ENCODE measurements at regions not wholly inside any gene's neighbourhood (a gene's known extent, or its start where the extent isn't known, plus 50 kb on each side); places are given as distances from the start of the nearest gene placed in this dataset.

GRCh38 chr12:46472893-46473633, 100.5 kb upstream of the SLC38A2 start:
- Histone ChIP-seq H3K4me3 (ENCODE audit: low read length in 2 of 2) (no peak overlapping the region), H3K27ac (ENCODE audit: low read depth in 1 of 2, low read length in 2 of 2) (peak overlapping the region in 1 of 2 donors; percentile 95), H3K36me3 (ENCODE audit: control insufficient read depth in 1 of 2, insufficient read depth in 2 of 2, low read length in 1 of 2) (no peaks in the 10 kb centered on the region), H3K4me1 (ENCODE audit: control insufficient read depth in 1 of 2, insufficient read depth in 2 of 2, low read length in 2 of 2) (peaks cover 0 to 3% of the 10 kb centered on the region in 2 donors), H3K9me3 (ENCODE audit: control insufficient read depth, low read length) (no peaks in the 10 kb centered on the region), H3K27me3 (ENCODE audit: control insufficient read depth in 1 of 2, insufficient read depth in 2 of 2, low read length in 1 of 2) (no peaks in the 10 kb centered on the region)
- ATAC-seq (ENCODE audit: low FRiP score), result no peak
- intact Hi-C loops (cut with DNase I), result loop anchor here in 1 of 2 donors (5.0 kb wide), 3 partner anchors 91 to 189 kb away; no protein-coding TSS in a partner anchor
- 39 to 45% methylated on average over 4 of the region's 4 CpGs for WGBS, 2 donors
- DNase-seq, result no peak

GRCh38 chr12:46472144-46472705, 99.7 kb upstream of the SLC38A2 start:
- no peaks in the 10 kb centered on the region for H3K9me3 ChIP-seq (ENCODE audit: control insufficient read depth, low read length)
- H3K36me3 ChIP-seq (ENCODE audit: control insufficient read depth in 1 of 2, insufficient read depth in 2 of 2, low read length in 1 of 2), result no peaks in the 10 kb centered on the region
- no peak overlapping the region for H3K4me3 ChIP-seq (ENCODE audit: low read length in 2 of 2)
- no peak overlapping the region for H3K27ac ChIP-seq (ENCODE audit: low read depth in 1 of 2, low read length in 2 of 2)
- intact Hi-C loops (cut with DNase I), result loop anchor here in 1 of 2 donors (5.0 kb wide), 3 partner anchors 90 to 190 kb away; no protein-coding TSS in a partner anchor
- DNase-seq (no peak), ATAC-seq (ENCODE audit: low FRiP score) (no peak)
- 84 to 87% methylated on average over 5 of the region's 5 CpGs for WGBS, 2 donors
- peaks cover 0 to 3% of the 10 kb centered on the region in 2 donors for H3K4me1 ChIP-seq (ENCODE audit: control insufficient read depth in 1 of 2, insufficient read depth in 2 of 2, low read length in 2 of 2)
- H3K27me3 ChIP-seq (ENCODE audit: control insufficient read depth in 1 of 2, insufficient read depth in 2 of 2, low read length in 1 of 2), result no peaks in the 10 kb centered on the region

DNA sequence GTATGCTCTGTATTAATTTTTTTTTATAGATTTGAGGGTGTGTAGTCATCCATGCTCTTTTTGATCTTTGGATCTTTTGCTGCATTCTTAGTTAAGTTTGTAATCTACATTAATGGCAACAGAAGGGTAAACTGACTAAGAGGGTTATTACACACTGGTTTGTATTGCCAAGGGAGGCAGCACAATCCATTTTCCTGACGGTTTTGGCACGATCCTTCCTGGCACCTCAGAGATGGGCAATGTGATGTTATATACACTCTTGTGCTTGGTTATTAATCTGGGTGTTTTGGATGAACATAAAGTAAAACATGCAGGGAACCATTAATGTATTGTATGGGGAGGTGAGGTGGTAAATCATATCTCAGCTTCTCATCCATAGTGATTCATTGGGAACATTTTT, 98.8 kb upstream of the SLC38A2 start:
- Histone ChIP-seq H3K4me1 (ENCODE audit: control insufficient read depth in 1 of 2, insufficient read depth in 2 of 2, low read length in 2 of 2) (peaks cover 0 to 3% of the 10 kb centered on the region in 2 donors), H3K9me3 (ENCODE audit: control insufficient read depth, low read length) (no peaks in the 10 kb centered on the region), H3K27me3 (ENCODE audit: control insufficient read depth in 1 of 2, insufficient read depth in 2 of 2, low read length in 1 of 2) (no peaks in the 10 kb centered on the region), H3K27ac (ENCODE audit: low read depth in 1 of 2, low read length in 2 of 2) (no peak overlapping the region), H3K4me3 (ENCODE audit: low read length in 2 of 2) (no peak overlapping the region), H3K36me3 (ENCODE audit: control insufficient read depth in 1 of 2, insufficient read depth in 2 of 2, low read length in 1 of 2) (no peaks in the 10 kb centered on the region)
- DNase-seq, result no peak
- intact Hi-C loops (cut with DNase I), result loop anchor here in 1 of 2 donors (5.0 kb wide), 3 partner anchors 89 to 191 kb away; no protein-coding TSS in a partner anchor
- ATAC-seq (ENCODE audit: low FRiP score), result no peak
- 36 to 40% methylated on average over 2 of the region's 2 CpGs for WGBS, 2 donors

DNA sequence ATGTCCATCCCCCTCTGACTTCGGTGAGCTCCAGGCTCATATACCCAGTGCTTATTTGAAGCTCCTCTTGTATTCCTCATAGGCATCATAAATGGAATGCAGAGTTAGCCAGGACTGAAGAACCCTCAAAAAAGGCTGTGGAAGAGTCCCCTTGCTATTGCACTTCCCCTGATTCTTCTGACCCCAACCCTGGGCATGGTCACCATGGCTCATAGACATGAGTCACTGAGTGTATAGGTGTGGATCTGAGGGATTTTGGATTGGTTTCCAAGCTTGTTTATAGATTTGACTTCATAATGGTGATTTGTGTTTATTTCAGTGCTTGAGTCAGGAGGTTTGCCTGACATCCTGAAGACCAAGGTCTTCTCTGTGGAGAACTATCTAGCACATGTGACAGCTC, 98.4 kb upstream of the SLC38A2 start:
- Histone ChIP-seq H3K27me3 (ENCODE audit: control insufficient read depth in 1 of 2, insufficient read depth in 2 of 2, low read length in 1 of 2) (no peaks in the 10 kb centered on the region), H3K9me3 (ENCODE audit: control insufficient read depth, low read length) (no peaks in the 10 kb centered on the region), H3K36me3 (ENCODE audit: control insufficient read depth in 1 of 2, insufficient read depth in 2 of 2, low read length in 1 of 2) (no peaks in the 10 kb centered on the region), H3K27ac (ENCODE audit: low read depth in 1 of 2, low read length in 2 of 2) (no peak overlapping the region), H3K4me3 (ENCODE audit: low read length in 2 of 2) (no peak overlapping the region), H3K4me1 (ENCODE audit: control insufficient read depth in 1 of 2, insufficient read depth in 2 of 2, low read length in 2 of 2) (peaks cover 0 to 3% of the 10 kb centered on the region in 2 donors)
- DNase-seq (no peak), ATAC-seq (ENCODE audit: low FRiP score) (no peak)
- WGBS, 2 donors, result 89 to 95% methylated on average over 1 of the region's 1 CpG
- intact Hi-C loops (cut with DNase I), result loop anchor here in 1 of 2 donors (5.0 kb wide), 3 partner anchors 89 to 191 kb away; no protein-coding TSS in a partner anchor

GRCh38 chr12:46470036-46470627, 97.6 kb upstream of the SLC38A2 start:
- DNase-seq (no peak), ATAC-seq (ENCODE audit: low FRiP score) (no peak)
- Histone ChIP-seq H3K9me3 (ENCODE audit: control insufficient read depth, low read length) (no peaks in the 10 kb centered on the region), H3K4me1 (ENCODE audit: control insufficient read depth in 1 of 2, insufficient read depth in 2 of 2, low read length in 2 of 2) (peaks cover 0 to 3% of the 10 kb centered on the region in 2 donors), H3K27me3 (ENCODE audit: control insufficient read depth in 1 of 2, insufficient read depth in 2 of 2, low read length in 1 of 2) (no peaks in the 10 kb centered on the region), H3K27ac (ENCODE audit: low read depth in 1 of 2, low read length in 2 of 2) (no peak overlapping the region), H3K4me3 (ENCODE audit: low read length in 2 of 2) (no peak overlapping the region), H3K36me3 (ENCODE audit: control insufficient read depth in 1 of 2, insufficient read depth in 2 of 2, low read length in 1 of 2) (no peaks in the 10 kb centered on the region)
- 79% methylated on average over 6 of the region's 6 CpGs for WGBS, 2 donors
- intact Hi-C loops (cut with DNase I), result loop anchor here in 1 of 2 donors (5.0 kb wide), 3 partner anchors 88 to 192 kb away; no protein-coding TSS in a partner anchor

DNA sequence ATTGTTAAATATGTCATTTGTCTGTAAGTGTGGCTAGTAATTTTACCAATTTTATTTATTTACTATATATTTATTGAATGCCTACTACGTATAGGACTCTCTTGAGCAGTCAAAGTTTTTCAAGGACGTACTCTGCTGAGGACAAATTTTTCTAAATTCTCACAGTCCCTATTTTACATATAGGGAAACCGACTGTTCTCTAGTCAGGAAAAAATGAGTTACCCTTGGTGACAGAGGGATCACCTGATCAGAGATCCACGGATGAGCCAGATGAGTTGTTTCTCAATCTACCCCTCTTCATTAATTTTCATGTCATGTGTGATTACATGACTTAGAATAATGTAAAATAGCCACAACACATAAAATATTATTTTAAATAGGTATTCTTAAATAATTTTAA, 96.2 kb upstream of the SLC38A2 start:
- no peak overlapping the region for H3K4me3 ChIP-seq (ENCODE audit: low read length in 2 of 2)
- peaks cover 0 to 3% of the 10 kb centered on the region in 2 donors for H3K4me1 ChIP-seq (ENCODE audit: control insufficient read depth in 1 of 2, insufficient read depth in 2 of 2, low read length in 2 of 2)
- intact Hi-C loops (cut with DNase I), result loop anchor here in 1 of 2 donors (5.0 to 10.0 kb wide), 2 partner anchors 82 to 186 kb away; no protein-coding TSS in a partner anchor
- 68 to 70% methylated on average over 4 of the region's 4 CpGs for WGBS, 2 donors
- no peaks in the 10 kb centered on the region for H3K9me3 ChIP-seq (ENCODE audit: control insufficient read depth, low read length)
- no peaks in the 10 kb centered on the region for H3K27me3 ChIP-seq (ENCODE audit: control insufficient read depth in 1 of 2, insufficient read depth in 2 of 2, low read length in 1 of 2)
- H3K27ac ChIP-seq (ENCODE audit: low read depth in 1 of 2, low read length in 2 of 2), result no peak overlapping the region
- no peaks in the 10 kb centered on the region for H3K36me3 ChIP-seq (ENCODE audit: control insufficient read depth in 1 of 2, insufficient read depth in 2 of 2, low read length in 1 of 2)
- ATAC-seq (ENCODE audit: low FRiP score), result no peak
- no peak for DNase-seq

DNA sequence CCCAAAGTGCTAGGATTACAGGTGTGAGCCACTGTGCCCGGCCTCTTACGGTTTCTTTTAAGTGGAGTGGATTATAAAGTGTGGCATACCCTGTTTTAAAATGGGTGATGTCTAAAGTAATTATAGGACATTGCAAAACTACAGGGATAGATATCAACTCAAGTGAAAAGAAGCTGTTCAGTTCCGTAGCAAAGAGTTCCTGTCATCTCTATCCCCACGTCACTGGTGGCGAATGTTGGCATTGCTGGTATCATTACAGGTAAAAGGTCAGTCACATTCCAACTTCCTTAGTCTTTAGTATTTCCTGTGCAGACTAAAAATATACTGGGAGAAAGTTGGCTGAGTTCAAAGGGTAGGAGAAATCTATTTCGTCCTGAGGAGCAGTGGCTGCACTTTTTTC, 95.6 kb upstream of the SLC38A2 start:
- DNase-seq (peak in 1 of 2 donors; percentile 48), ATAC-seq (ENCODE audit: low FRiP score) (no peak)
- intact Hi-C loops (cut with DNase I), result loop anchor here in 1 of 2 donors (5.0 to 10.0 kb wide), 2 partner anchors 81 to 187 kb away; no protein-coding TSS in a partner anchor
- 47 to 51% methylated on average over 6 of the region's 6 CpGs for WGBS, 2 donors
- H3K36me3 ChIP-seq (ENCODE audit: control insufficient read depth in 1 of 2, insufficient read depth in 2 of 2, low read length in 1 of 2), result no peaks in the 10 kb centered on the region
- no peak overlapping the region for H3K4me3 ChIP-seq (ENCODE audit: low read length in 2 of 2)
- H3K27me3 ChIP-seq (ENCODE audit: control insufficient read depth in 1 of 2, insufficient read depth in 2 of 2, low read length in 1 of 2), result no peaks in the 10 kb centered on the region
- peaks cover 0 to 7% of the 10 kb centered on the region in 2 donors for H3K4me1 ChIP-seq (ENCODE audit: control insufficient read depth in 1 of 2, insufficient read depth in 2 of 2, low read length in 2 of 2)
- H3K9me3 ChIP-seq (ENCODE audit: control insufficient read depth, low read length), result no peaks in the 10 kb centered on the region
- H3K27ac ChIP-seq (ENCODE audit: low read depth in 1 of 2, low read length in 2 of 2), result no peak overlapping the region

GRCh38 chr12:46465307-46465706, 92.7 kb upstream of the SLC38A2 start:
- ATAC-seq (ENCODE audit: low FRiP score) (no peak), DNase-seq (no peak)
- Histone ChIP-seq H3K9me3 (ENCODE audit: control insufficient read depth, low read length) (no peaks in the 10 kb centered on the region), H3K27me3 (ENCODE audit: control insufficient read depth in 1 of 2, insufficient read depth in 2 of 2, low read length in 1 of 2) (no peaks in the 10 kb centered on the region), H3K4me1 (ENCODE audit: control insufficient read depth in 1 of 2, insufficient read depth in 2 of 2, low read length in 2 of 2) (peaks cover 4 to 18% of the 10 kb centered on the region in 2 donors), H3K36me3 (ENCODE audit: control insufficient read depth in 1 of 2, insufficient read depth in 2 of 2, low read length in 1 of 2) (no peaks in the 10 kb centered on the region), H3K4me3 (ENCODE audit: low read length in 2 of 2) (no peak overlapping the region), H3K27ac (ENCODE audit: low read depth in 1 of 2, low read length in 2 of 2) (no peak overlapping the region)
- intact Hi-C loops (cut with DNase I), result loop anchor here in 1 of 2 donors (5.0 to 10.0 kb wide), 2 partner anchors 78 to 189 kb away; no protein-coding TSS in a partner anchor

Measured in aorta (tissue), 5 donors.